ENCODE measurements at regions not wholly inside any gene's neighbourhood (a gene's known extent, or its start where the extent isn't known, plus 50 kb on each side); places are given as distances from the start of the nearest gene placed in this dataset.

DNA sequence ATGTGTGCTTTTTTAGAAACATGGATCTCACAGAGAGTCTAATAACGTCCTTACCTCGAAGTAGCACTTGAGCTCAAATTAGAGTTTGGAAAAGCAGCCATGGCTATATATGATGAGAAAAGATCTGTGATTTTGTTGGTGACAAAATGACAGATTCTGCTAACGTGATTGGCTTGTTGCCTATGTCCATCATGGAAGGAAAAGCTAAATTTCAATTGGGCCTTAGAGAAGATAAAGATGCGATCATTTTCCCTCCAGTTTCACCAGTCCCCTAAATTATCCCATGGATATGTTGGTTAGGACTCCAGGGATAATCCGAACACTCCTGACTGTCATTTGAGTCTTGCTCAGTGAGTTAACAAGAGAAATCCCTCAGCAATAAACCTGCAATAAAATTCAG is 175.8 kb downstream of the C16orf95 start:
- ChIA-PET POLR2A (no interaction called here), CTCF (interaction anchor here (0.7 to 2.8 kb wide), 4 partner anchors 9 to 78 kb away, joined by 3 to 11 read pairs (median 4); no protein-coding TSS in a partner anchor)
- no peak overlapping the region for H3K4me3 ChIP-seq (ENCODE audit: low read depth, low read length)
- TF ChIP-seq, protein P1, sequence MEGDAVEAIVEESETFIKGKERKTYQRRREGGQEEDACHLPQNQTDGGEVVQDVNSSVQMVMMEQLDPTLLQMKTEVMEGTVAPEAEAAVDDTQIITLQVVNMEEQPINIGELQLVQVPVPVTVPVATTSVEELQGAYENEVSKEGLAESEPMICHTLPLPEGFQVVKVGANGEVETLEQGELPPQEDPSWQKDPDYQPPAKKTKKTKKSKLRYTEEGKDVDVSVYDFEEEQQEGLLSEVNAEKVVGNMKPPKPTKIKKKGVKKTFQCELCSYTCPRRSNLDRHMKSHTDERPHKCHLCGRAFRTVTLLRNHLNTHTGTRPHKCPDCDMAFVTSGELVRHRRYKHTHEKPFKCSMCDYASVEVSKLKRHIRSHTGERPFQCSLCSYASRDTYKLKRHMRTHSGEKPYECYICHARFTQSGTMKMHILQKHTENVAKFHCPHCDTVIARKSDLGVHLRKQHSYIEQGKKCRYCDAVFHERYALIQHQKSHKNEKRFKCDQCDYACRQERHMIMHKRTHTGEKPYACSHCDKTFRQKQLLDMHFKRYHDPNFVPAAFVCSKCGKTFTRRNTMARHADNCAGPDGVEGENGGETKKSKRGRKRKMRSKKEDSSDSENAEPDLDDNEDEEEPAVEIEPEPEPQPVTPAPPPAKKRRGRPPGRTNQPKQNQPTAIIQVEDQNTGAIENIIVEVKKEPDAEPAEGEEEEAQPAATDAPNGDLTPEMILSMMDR (IDR thresholded peaks at IDR 0.05; ENCODE audit: insufficient read depth, low read length, missing control alignments), result no peak
- DNase-seq (ENCODE audit: low read depth, low spot score), result no peak

DNA sequence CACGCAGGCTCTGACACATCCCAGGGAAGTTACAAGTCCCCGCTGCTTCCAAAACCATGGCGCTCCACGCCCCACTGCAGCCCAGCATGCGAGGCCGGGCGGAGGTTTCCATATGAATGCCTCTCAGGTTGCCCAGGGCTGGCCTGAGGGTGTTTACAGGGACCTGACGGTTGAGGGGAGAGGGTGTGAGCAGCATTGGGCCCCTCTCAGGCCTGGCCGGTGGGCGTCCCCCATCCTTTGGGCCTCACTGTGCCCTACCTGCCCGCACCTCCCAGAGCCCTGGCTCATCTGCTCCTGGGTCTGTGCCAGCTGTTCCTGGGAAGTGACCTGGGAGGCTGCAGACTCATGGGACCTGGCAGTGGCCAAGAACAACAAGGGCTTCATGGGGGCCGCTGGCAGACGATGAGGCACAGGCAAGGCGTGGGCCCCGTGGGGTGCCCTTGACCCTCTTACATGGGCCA is 173.5 kb downstream of the C16orf95 start:
- CTCF ChIA-PET, result no interaction called here
- POLR2A ChIA-PET, result no interaction called here
- TF ChIP-seq, protein P1 (IDR thresholded peaks at IDR 0.05; ENCODE audit: insufficient read depth, low read length, missing control alignments), result no peak
- no peak overlapping the region for H3K4me3 ChIP-seq (ENCODE audit: low read depth, low read length)
- DNase-seq (ENCODE audit: low read depth, low spot score), result no peak

DNA sequence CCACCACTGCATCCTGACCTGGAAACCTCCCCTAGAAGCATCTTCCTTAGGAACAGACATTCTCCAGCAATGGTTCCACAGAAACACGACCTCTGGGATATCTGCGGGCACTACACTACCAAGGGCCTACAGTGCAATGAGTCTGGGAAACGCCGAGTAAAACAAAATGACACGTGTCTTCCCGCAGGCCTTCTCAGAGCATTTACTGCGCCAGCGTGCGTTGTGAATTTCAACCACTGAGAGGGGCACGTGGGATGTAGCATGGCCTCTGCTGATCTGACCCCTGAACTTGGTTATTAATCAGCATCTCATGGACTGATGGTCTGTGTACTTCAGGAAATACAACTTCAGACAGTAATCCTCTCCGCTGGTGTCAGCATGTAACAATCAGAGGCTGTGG is 173.0 kb downstream of the C16orf95 start:
- TF ChIP-seq, protein P1 (IDR thresholded peaks at IDR 0.05; ENCODE audit: insufficient read depth, low read length, missing control alignments), result no peak
- no peak overlapping the region for H3K4me3 ChIP-seq (ENCODE audit: low read depth, low read length)
- CTCF ChIA-PET, result no interaction called here
- POLR2A ChIA-PET, result no interaction called here
- no peak for DNase-seq (ENCODE audit: low read depth, low spot score)

DNA sequence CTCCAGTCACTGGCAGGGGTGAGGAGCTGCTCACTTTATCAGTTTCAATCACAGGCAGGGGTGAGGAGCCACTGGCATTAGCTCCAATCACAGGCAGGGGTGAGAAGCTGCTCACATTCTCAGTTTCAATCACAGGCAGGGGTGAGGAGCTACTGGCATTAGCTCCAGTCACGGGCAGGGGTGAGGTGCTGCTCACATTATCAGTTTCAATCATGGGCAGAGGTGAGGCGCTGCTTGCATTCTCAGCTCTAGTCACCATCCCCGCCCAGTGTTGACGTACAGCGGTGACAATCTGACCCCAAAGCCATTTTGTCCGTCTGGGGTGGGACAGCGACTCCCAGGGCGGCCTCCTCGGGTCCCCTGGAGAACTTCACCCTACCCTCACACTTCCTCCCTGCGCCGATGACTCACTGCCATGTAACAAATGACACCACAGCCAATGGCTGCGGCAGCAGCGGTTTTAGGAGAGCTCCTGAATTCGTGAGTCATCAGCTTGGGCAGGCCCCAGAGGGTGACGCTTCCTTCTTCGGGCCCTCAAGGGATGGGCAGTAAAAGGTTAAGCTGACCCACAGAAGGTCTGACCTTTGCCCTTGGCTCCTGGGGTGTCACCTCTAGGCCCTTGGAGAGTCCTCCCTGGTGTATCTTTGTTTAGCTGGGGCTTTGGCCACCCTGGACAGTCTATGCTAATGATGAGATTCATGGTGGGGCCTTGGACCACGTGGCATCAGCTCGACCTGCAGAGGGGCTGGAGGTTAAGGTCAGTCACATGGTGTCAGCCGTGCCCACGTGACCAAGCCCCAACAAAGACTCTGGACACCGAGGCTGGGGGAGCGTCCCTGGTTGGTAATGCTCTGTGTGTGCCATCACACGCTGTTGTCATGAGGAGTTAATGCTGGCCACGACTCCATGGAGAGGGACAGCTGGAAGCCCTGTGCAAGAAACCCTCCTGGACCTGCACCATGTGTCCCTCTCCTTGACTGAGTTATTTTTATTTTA is 171.7 kb downstream of the C16orf95 start:
- ChIA-PET CTCF (interaction anchor here (1.2 to 1.7 kb wide), 3 partner anchors 83 to 581 kb away, joined by 3 to 9 read pairs (median 4); no protein-coding TSS in a partner anchor), POLR2A (no interaction called here)
- DNase-seq (ENCODE audit: low read depth, low spot score), result no peak
- TF ChIP-seq, protein P1 (IDR thresholded peaks at IDR 0.05; ENCODE audit: insufficient read depth, low read length, missing control alignments), result no peak
- H3K4me3 ChIP-seq (ENCODE audit: low read depth, low read length), result no peak overlapping the region

DNA sequence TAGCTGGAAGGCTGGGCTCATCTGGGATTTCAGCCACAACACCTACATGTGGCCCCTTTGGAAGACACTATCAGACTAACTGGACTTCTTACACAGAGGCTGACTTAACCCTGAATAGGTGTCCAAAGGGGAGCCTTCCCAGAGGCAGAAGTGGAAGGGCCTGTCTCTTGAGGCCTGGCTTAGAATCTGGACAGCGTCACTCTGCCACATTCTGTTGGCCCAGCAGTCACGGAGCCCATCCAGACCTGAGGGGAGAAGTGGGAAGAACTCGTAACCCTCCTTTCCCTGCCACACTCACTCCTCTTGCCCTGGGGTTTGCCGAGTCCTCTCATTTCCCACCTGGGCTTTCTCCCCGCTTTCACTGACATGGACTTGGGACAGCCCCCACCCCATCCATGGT is 170.5 kb downstream of the C16orf95 start:
- CTCF ChIA-PET, result no interaction called here
- TF ChIP-seq, protein P1 (IDR thresholded peaks at IDR 0.05; ENCODE audit: insufficient read depth, low read length, missing control alignments), result no peak

DNA sequence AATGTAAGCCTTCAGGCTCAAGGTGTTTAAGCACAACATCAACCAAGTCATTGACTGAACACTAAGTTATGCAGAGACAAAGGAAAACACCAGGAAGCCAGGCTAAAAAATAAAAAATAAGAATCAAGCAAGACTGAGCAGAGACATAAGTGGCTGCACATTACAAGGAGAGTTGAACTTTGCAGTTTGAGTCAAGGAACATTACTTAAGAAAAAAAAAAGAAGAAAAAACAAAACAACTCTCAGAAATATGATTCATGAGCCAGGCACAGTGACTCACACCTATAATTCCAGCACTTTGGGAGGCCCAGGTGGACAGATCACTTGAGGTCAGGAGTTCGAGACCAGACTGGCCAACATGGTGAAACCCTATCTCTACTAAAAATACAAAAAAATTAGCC is 168.1 kb downstream of the C16orf95 start:
- no peak overlapping the region for H3K4me3 ChIP-seq (ENCODE audit: low read depth, low read length)
- ChIA-PET CTCF (interaction anchor here (0.9 kb wide), 1 partner anchor 130 kb away, joined by 4 read pairs; no protein-coding TSS in a partner anchor), POLR2A (no interaction called here)
- DNase-seq (ENCODE audit: low read depth, low spot score), result no peak
- TF ChIP-seq, protein P1 (IDR thresholded peaks at IDR 0.05; ENCODE audit: insufficient read depth, low read length, missing control alignments), result no peak

More for the DNA sequence above, 170.5 kb downstream of the C16orf95 start:
- POLR2A ChIA-PET, result no interaction called here
- no peak for DNase-seq (ENCODE audit: low read depth, low spot score)
- no peak overlapping the region for H3K4me3 ChIP-seq (ENCODE audit: low read depth, low read length)
